HUES48 (cell line): ENCODE measurements at regions not wholly inside any gene's neighbourhood (a gene's known extent, or its start where the extent isn't known, plus 50 kb on each side); places are given as distances from the start of the nearest gene placed in this dataset.
"Not testable (repeated sequence)": the region's sequence is repeated elsewhere in the genome, so short reads cannot be mapped to it uniquely, and the experiment has no call there.

Experiments
- H3K27ac ChIP-seq: one replicate; pipeline ENCODE4 v1.7.0; 2013; ENCODE audit warnings: low read depth, low read length, inconsistent platforms
- H3K27me3 ChIP-seq: 2 replicates; pipeline ENCODE4 v1.6.1; 2013; ENCODE audit warnings: mild to moderate bottlenecking, low read length; ENCODE audit not compliant: control insufficient read depth, insufficient read depth
- H3K36me3 ChIP-seq: 2 replicates; pipeline ENCODE4 v1.6.1; 2013; ENCODE audit warnings: low read length; ENCODE audit not compliant: control insufficient read depth, insufficient read depth
- H3K4me1 ChIP-seq: 2 replicates; pipeline ENCODE4 v1.6.1; 2013; ENCODE audit warnings: mild to moderate bottlenecking, low read length; ENCODE audit not compliant: control insufficient read depth, insufficient read depth
- H3K4me3 ChIP-seq: 2 replicates; pipeline ENCODE4 v1.5.1; 2013; ENCODE audit warnings: mild to moderate bottlenecking, low read depth, low read length
- H3K9ac ChIP-seq: 2 replicates; pipeline ENCODE4 v1.6.1; 2013; ENCODE audit warnings: mild to moderate bottlenecking, low read depth, low read length, moderate library complexity
- H3K9me3 ChIP-seq: 2 replicates; pipeline ENCODE4 v1.6.1; 2013; ENCODE audit warnings: low read length; ENCODE audit not compliant: control insufficient read depth, insufficient read depth

- Histone ChIP-seq H3K4me3 (no peak overlapping the region), H3K9me3 (no peaks in the 10 kb centered on the region), H3K9ac (no peak overlapping the region)
These were observed 162.9 kb downstream of the FGF1 start for GRCh38 chr5:142522983-142523382.

GRCh38 chr5:142521706-142522105 lies 164.2 kb downstream of the FGF1 start:
- Histone ChIP-seq H3K27ac (no peak overlapping the region), H3K4me1 (peaks cover 5% of the 10 kb centered on the region; the same call in 1 of the 2 replicates), H3K36me3 (no peaks in the 10 kb centered on the region), H3K9me3 (peaks cover 5% of the 10 kb centered on the region; the same call in 1 of the 2 replicates), H3K9ac (no peak overlapping the region), H3K4me3 (no peak overlapping the region), H3K27me3 (no peaks in the 10 kb centered on the region)

More at GRCh38 chr5:142522983-142523382, 162.9 kb downstream of the FGF1 start:
- Histone ChIP-seq H3K36me3 (no peaks in the 10 kb centered on the region), H3K4me1 (peaks cover 5% of the 10 kb centered on the region; the same call in 1 of the 2 replicates), H3K27me3 (no peaks in the 10 kb centered on the region), H3K27ac (no peak overlapping the region)

GRCh38 chr5:142520885-142521284 lies 165.0 kb downstream of the FGF1 start:
- Histone ChIP-seq H3K9me3 (peaks cover 5% of the 10 kb centered on the region; the same call in 1 of the 2 replicates), H3K27me3 (no peaks in the 10 kb centered on the region), H3K4me1 (peaks cover 5% of the 10 kb centered on the region; the same call in 1 of the 2 replicates), H3K4me3 (no peak overlapping the region), H3K36me3 (no peaks in the 10 kb centered on the region), H3K27ac (peak overlapping the region; percentile 9), H3K9ac (no peak overlapping the region)

- H3K36me3 ChIP-seq, H3K4me3 ChIP-seq, H3K9ac ChIP-seq, H3K27me3 ChIP-seq, H3K4me1 ChIP-seq, H3K9me3 ChIP-seq, H3K27ac ChIP-seq: not testable (repeated sequence)
These were observed 166.0 kb downstream of the FGF1 start for GRCh38 chr5:142519913-142520312.

- no peak overlapping the region for H3K9ac ChIP-seq
- H3K4me3 ChIP-seq, result no peak overlapping the region
- H3K9me3 ChIP-seq, result peaks cover 5% of the 10 kb centered on the region; the same call in 1 of the 2 replicates
- H3K36me3 ChIP-seq, result no peaks in the 10 kb centered on the region
- H3K27ac ChIP-seq, result no peak overlapping the region
- H3K4me1 ChIP-seq, result peaks cover 5% of the 10 kb centered on the region; the same call in 1 of the 2 replicates
- no peaks in the 10 kb centered on the region for H3K27me3 ChIP-seq
These were observed 168.1 kb downstream of the FGF1 start for GRCh38 chr5:142517840-142518239.

- Histone ChIP-seq H3K4me1 (peaks cover 5% of the 10 kb centered on the region; the same call in 1 of the 2 replicates), H3K9ac (no peak overlapping the region), H3K4me3 (no peak overlapping the region), H3K27ac (no peak overlapping the region), H3K27me3 (no peaks in the 10 kb centered on the region), H3K9me3 (peaks cover 5% of the 10 kb centered on the region; the same call in 1 of the 2 replicates), H3K36me3 (no peaks in the 10 kb centered on the region)
These were observed 169.2 kb downstream of the FGF1 start for GRCh38 chr5:142516732-142517131.

- peaks cover 5% of the 10 kb centered on the region; the same call in 1 of the 2 replicates for H3K9me3 ChIP-seq
- no peaks in the 10 kb centered on the region for H3K27me3 ChIP-seq
- no peak overlapping the region for H3K9ac ChIP-seq
- no peaks in the 10 kb centered on the region for H3K4me1 ChIP-seq
- H3K27ac ChIP-seq, result no peak overlapping the region
- no peak overlapping the region for H3K4me3 ChIP-seq
- H3K36me3 ChIP-seq, result no peaks in the 10 kb centered on the region
These were observed 170.9 kb downstream of the FGF1 start for GRCh38 chr5:142515036-142515435.

GRCh38 chr5:142514196-142514595 lies 171.7 kb downstream of the FGF1 start:
- Histone ChIP-seq H3K9me3 (peaks cover 5% of the 10 kb centered on the region; the same call in 1 of the 2 replicates), H3K9ac (no peak overlapping the region), H3K4me3 (no peak overlapping the region), H3K36me3 (no peaks in the 10 kb centered on the region), H3K27me3 (no peaks in the 10 kb centered on the region), H3K4me1 (peaks cover 2% of the 10 kb centered on the region; the same call in 1 of the 2 replicates), H3K27ac (no peak overlapping the region)

GRCh38 chr5:142512043-142513042 lies 173.5 kb downstream of the FGF1 start:
- no peak overlapping the region for H3K27ac ChIP-seq
- H3K36me3 ChIP-seq, result no peaks in the 10 kb centered on the region
- no peak overlapping the region for H3K9ac ChIP-seq
- H3K4me3 ChIP-seq, result no peak overlapping the region
- no peaks in the 10 kb centered on the region for H3K27me3 ChIP-seq
- H3K9me3 ChIP-seq, result peaks cover 3% of the 10 kb centered on the region; the same call in 1 of the 2 replicates
- peaks cover 11% of the 10 kb centered on the region; the same call in 1 of the 2 replicates for H3K4me1 ChIP-seq

GRCh38 chr5:142511358-142511757 lies 174.5 kb downstream of the FGF1 start:
- Histone ChIP-seq H3K4me3 (no peak overlapping the region), H3K27ac (no peak overlapping the region), H3K27me3 (no peaks in the 10 kb centered on the region), H3K36me3 (no peaks in the 10 kb centered on the region), H3K4me1 (peaks cover 11% of the 10 kb centered on the region; the same call in 1 of the 2 replicates), H3K9ac (no peak overlapping the region), H3K9me3 (no peaks in the 10 kb centered on the region)

- Histone ChIP-seq H3K27ac (no peak overlapping the region), H3K9me3 (no peaks in the 10 kb centered on the region), H3K27me3 (no peaks in the 10 kb centered on the region), H3K36me3 (no peaks in the 10 kb centered on the region), H3K4me3 (no peak overlapping the region), H3K9ac (no peak overlapping the region), H3K4me1 (peaks cover 11% of the 10 kb centered on the region; the same call in 1 of the 2 replicates)
These were observed 176.9 kb downstream of the FGF1 start for GRCh38 chr5:142509026-142509425.
